Activated CD4-positive, alpha-beta memory T cell treated with anti-CD3 and anti-CD28 coated beads for 36 hours (primary cell): ENCODE measurements at regions not wholly inside any gene's neighbourhood (a gene's known extent, or its start where the extent isn't known, plus 50 kb on each side); places are given as distances from the start of the nearest gene placed in this dataset.

Experiments
- CTCF ChIA-PET: fragments of 350-600 bp; sonication (Branson Sonifier 250); formaldehyde crosslinking; loops from one replicate; lab custom pipeline; 2021; ENCODE audit warnings: antibody characterized with exemption, inconsistent platforms; lab: Charles Lee
- POLR2A ChIA-PET: fragments of 350-600 bp; sonication (Branson Sonifier 250); formaldehyde crosslinking; loops from one replicate; lab custom pipeline; 2021; ENCODE audit warnings: antibody characterized with exemption; lab: Charles Lee
- DNase-seq: peaks from one replicate; pipeline ENCODE4 v3.0.0-alpha.2; 2020
- H3K27ac Mint-ChIP-seq: one replicate; pipeline ENCODE4 v1.8.0; 2021; ENCODE audit warnings: mixed read lengths
- H3K27me3 Mint-ChIP-seq: one replicate; pipeline ENCODE4 v1.8.0; 2021; ENCODE audit warnings: mixed read lengths
- H3K36me3 Mint-ChIP-seq: one replicate; pipeline ENCODE4 v1.8.0; 2021; ENCODE audit warnings: mixed read lengths
- H3K4me1 Mint-ChIP-seq: one replicate; pipeline ENCODE4 v1.8.0; 2021; ENCODE audit warnings: low read depth, mixed read lengths
- H3K4me3 Mint-ChIP-seq: one replicate; pipeline ENCODE4 v1.8.0; 2021; ENCODE audit warnings: mild to moderate bottlenecking, mixed read lengths
- H3K9me3 Mint-ChIP-seq: one replicate; pipeline ENCODE4 v1.8.0; 2021; ENCODE audit warnings: mixed read lengths
- intact Hi-C: fragments of 100-400 bp; cut with micrococcal nuclease; formaldehyde crosslinking; loops from one replicate; pipeline ENCODE4 v1.15.1; 2023

GRCh38 chr12:78483767-78484315, 380.7 kb upstream of the SYT1 start:
- Mint-ChIP-seq H3K27me3 (no peaks in the 10 kb centered on the region), H3K36me3 (no peaks in the 10 kb centered on the region), H3K27ac (no peak overlapping the region), H3K4me3 (no peak overlapping the region), H3K9me3 (peaks cover 12% of the 10 kb centered on the region), H3K4me1 (no peaks in the 10 kb centered on the region)
- DNase-seq, result no peak
- ChIA-PET CTCF (interaction anchor here (0.6 kb wide), 1 partner anchor 446 kb away, joined by 3 read pairs; no protein-coding TSS in a partner anchor), POLR2A (no interaction called here)
- intact Hi-C loops, result no loop called here

- Mint-ChIP-seq H3K4me1 (no peaks in the 10 kb centered on the region), H3K27me3 (no peaks in the 10 kb centered on the region), H3K36me3 (no peaks in the 10 kb centered on the region), H3K4me3 (no peak overlapping the region), H3K27ac (no peak overlapping the region), H3K9me3 (peaks cover 8% of the 10 kb centered on the region)
- intact Hi-C loops, result no loop called here
- ChIA-PET POLR2A (no interaction called here), CTCF (no interaction called here)
- DNase-seq, result no peak
Observed at GRCh38 chr12:78489990-78490389, 374.6 kb upstream of the SYT1 start.

- H3K36me3 Mint-ChIP-seq, result no peaks in the 10 kb centered on the region
- no peaks in the 10 kb centered on the region for H3K4me1 Mint-ChIP-seq
Observed at GRCh38 chr12:78490861-78491260, 373.7 kb upstream of the SYT1 start.

GRCh38 chr12:78494911-78495310, 369.7 kb upstream of the SYT1 start:
- no peak for DNase-seq
- no peak overlapping the region for H3K4me3 Mint-ChIP-seq
- ChIA-PET CTCF (no interaction called here), POLR2A (no interaction called here)
- no peaks in the 10 kb centered on the region for H3K27me3 Mint-ChIP-seq
- intact Hi-C loops, result no loop called here
- peaks cover 4% of the 10 kb centered on the region for H3K9me3 Mint-ChIP-seq
- H3K4me1 Mint-ChIP-seq, result no peaks in the 10 kb centered on the region
- H3K36me3 Mint-ChIP-seq, result no peaks in the 10 kb centered on the region
- no peak overlapping the region for H3K27ac Mint-ChIP-seq

More at GRCh38 chr12:78490861-78491260, 373.7 kb upstream of the SYT1 start:
- Mint-ChIP-seq H3K27ac (no peak overlapping the region), H3K4me3 (no peak overlapping the region), H3K27me3 (no peaks in the 10 kb centered on the region), H3K9me3 (peaks cover 3% of the 10 kb centered on the region)
- DNase-seq, result no peak
- intact Hi-C loops, result no loop called here
- ChIA-PET POLR2A (no interaction called here), CTCF (no interaction called here)

- no peaks in the 10 kb centered on the region for H3K27me3 Mint-ChIP-seq
- no peak for DNase-seq
- H3K9me3 Mint-ChIP-seq, result peaks cover under 1% of the 10 kb centered on the region
- no peaks in the 10 kb centered on the region for H3K36me3 Mint-ChIP-seq
- H3K27ac Mint-ChIP-seq, result no peak overlapping the region
- intact Hi-C loops, result no loop called here
- CTCF ChIA-PET, result no interaction called here
- H3K4me1 Mint-ChIP-seq, result no peaks in the 10 kb centered on the region
- POLR2A ChIA-PET, result no interaction called here
- H3K4me3 Mint-ChIP-seq, result no peak overlapping the region
Observed at GRCh38 chr12:78501825-78502224, 362.7 kb upstream of the SYT1 start.

- no peak overlapping the region for H3K27ac Mint-ChIP-seq
- CTCF ChIA-PET, result no interaction called here
- H3K27me3 Mint-ChIP-seq, result no peaks in the 10 kb centered on the region
- no peak for DNase-seq
- POLR2A ChIA-PET, result no interaction called here
- no peak overlapping the region for H3K4me3 Mint-ChIP-seq
- peaks cover 37% of the 10 kb centered on the region for H3K9me3 Mint-ChIP-seq
- no peaks in the 10 kb centered on the region for H3K4me1 Mint-ChIP-seq
- intact Hi-C loops, result no loop called here
- H3K36me3 Mint-ChIP-seq, result no peaks in the 10 kb centered on the region
Observed at GRCh38 chr12:78519422-78519821, 345.2 kb upstream of the SYT1 start.

- intact Hi-C loops, result no loop called here
- Mint-ChIP-seq H3K36me3 (no peaks in the 10 kb centered on the region), H3K27ac (no peak overlapping the region), H3K4me3 (no peak overlapping the region), H3K27me3 (no peaks in the 10 kb centered on the region), H3K4me1 (no peaks in the 10 kb centered on the region), H3K9me3 (peaks cover 12% of the 10 kb centered on the region)
- ChIA-PET POLR2A (no interaction called here), CTCF (no interaction called here)
- no peak for DNase-seq
Observed at GRCh38 chr12:78530100-78530765, 334.3 kb upstream of the SYT1 start.

- POLR2A ChIA-PET, result no interaction called here
- no peaks in the 10 kb centered on the region for H3K4me1 Mint-ChIP-seq
- CTCF ChIA-PET, result no interaction called here
- no peak overlapping the region for H3K4me3 Mint-ChIP-seq
- H3K27ac Mint-ChIP-seq, result no peak overlapping the region
- intact Hi-C loops, result no loop called here
- DNase-seq, result no peak
- H3K9me3 Mint-ChIP-seq, result peaks cover 9% of the 10 kb centered on the region
- no peaks in the 10 kb centered on the region for H3K36me3 Mint-ChIP-seq
- no peaks in the 10 kb centered on the region for H3K27me3 Mint-ChIP-seq
Observed at GRCh38 chr12:78531831-78532458, 332.6 kb upstream of the SYT1 start.

GRCh38 chr12:78534311-78534710, 330.3 kb upstream of the SYT1 start:
- CTCF ChIA-PET, result no interaction called here
- intact Hi-C loops, result no loop called here
- no peaks in the 10 kb centered on the region for H3K36me3 Mint-ChIP-seq
- no peak overlapping the region for H3K4me3 Mint-ChIP-seq
- POLR2A ChIA-PET, result no interaction called here
- DNase-seq, result no peak
- H3K9me3 Mint-ChIP-seq, result peaks cover 14% of the 10 kb centered on the region
- no peaks in the 10 kb centered on the region for H3K27me3 Mint-ChIP-seq
- no peak overlapping the region for H3K27ac Mint-ChIP-seq
- no peaks in the 10 kb centered on the region for H3K4me1 Mint-ChIP-seq

GRCh38 chr12:78540606-78541336, 323.8 kb upstream of the SYT1 start:
- no peaks in the 10 kb centered on the region for H3K4me1 Mint-ChIP-seq
- DNase-seq, result no peak
- intact Hi-C loops, result no loop called here
- no peak overlapping the region for H3K4me3 Mint-ChIP-seq
- H3K36me3 Mint-ChIP-seq, result no peaks in the 10 kb centered on the region
- peaks cover 13% of the 10 kb centered on the region for H3K9me3 Mint-ChIP-seq
- ChIA-PET CTCF (no interaction called here), POLR2A (no interaction called here)
- no peak overlapping the region for H3K27ac Mint-ChIP-seq
- no peaks in the 10 kb centered on the region for H3K27me3 Mint-ChIP-seq

GRCh38 chr12:78550831-78551230, 313.7 kb upstream of the SYT1 start:
- no peak overlapping the region for H3K4me3 Mint-ChIP-seq
- POLR2A ChIA-PET, result no interaction called here
- peaks cover 6% of the 10 kb centered on the region for H3K9me3 Mint-ChIP-seq
- DNase-seq, result no peak
- CTCF ChIA-PET, result no interaction called here
- no peaks in the 10 kb centered on the region for H3K36me3 Mint-ChIP-seq
- intact Hi-C loops, result no loop called here
- H3K27ac Mint-ChIP-seq, result no peak overlapping the region
- no peaks in the 10 kb centered on the region for H3K4me1 Mint-ChIP-seq
- H3K27me3 Mint-ChIP-seq, result no peaks in the 10 kb centered on the region

- no peak for DNase-seq
- H3K36me3 Mint-ChIP-seq, result no peaks in the 10 kb centered on the region
- intact Hi-C loops, result no loop called here
- no peak overlapping the region for H3K27ac Mint-ChIP-seq
- ChIA-PET CTCF (no interaction called here), POLR2A (no interaction called here)
- H3K4me3 Mint-ChIP-seq, result no peak overlapping the region
- H3K27me3 Mint-ChIP-seq, result no peaks in the 10 kb centered on the region
- peaks cover 8% of the 10 kb centered on the region for H3K9me3 Mint-ChIP-seq
- no peaks in the 10 kb centered on the region for H3K4me1 Mint-ChIP-seq
Observed at GRCh38 chr12:78555802-78556201, 308.8 kb upstream of the SYT1 start.
